Activated CD8-positive, alpha-beta memory T cell treated with anti-CD3 and anti-CD28 coated beads, Interleukin-2, amount 50 U/mL, for 24 hours (primary cell): ENCODE measurements at regions not wholly inside any gene's neighbourhood (a gene's known extent, or its start where the extent isn't known, plus 50 kb on each side); places are given as distances from the start of the nearest gene placed in this dataset.
"Not testable (repeated sequence)": the region's sequence is repeated elsewhere in the genome, so short reads cannot be mapped to it uniquely, and the experiment has no call there.

ENCODE experiments used
- DNase-seq: peaks from one replicate; pipeline ENCODE4 v3.0.0-alpha.2; 2020; ENCODE audit errors: extremely low read depth

- no peak for DNase-seq
Observed at GRCh38 chr4:184335520-184335919, 117.8 kb upstream of the ENPP6 start.

- DNase-seq: not testable (repeated sequence)
Observed at GRCh38 chr4:184333446-184333845, 115.8 kb upstream of the ENPP6 start.

- DNase-seq: no peak
Observed at GRCh38 chr4:184331268-184331995, 113.8 kb upstream of the ENPP6 start.

- not testable (repeated sequence) for DNase-seq
Observed at GRCh38 chr4:184330517-184331094, 112.9 kb upstream of the ENPP6 start.

GRCh38 chr4:184329659-184330400, 112.2 kb upstream of the ENPP6 start:
- no peak for DNase-seq

GRCh38 chr4:184329235-184329634, 111.6 kb upstream of the ENPP6 start:
- no peak for DNase-seq

- no peak for DNase-seq
Observed at GRCh38 chr4:184328022-184328736, 110.5 kb upstream of the ENPP6 start.

GRCh38 chr4:184324939-184325477, 107.3 kb upstream of the ENPP6 start:
- no peak for DNase-seq

- no peak for DNase-seq
Observed at GRCh38 chr4:184322328-184323025, 104.8 kb upstream of the ENPP6 start.

GRCh38 chr4:184320631-184321030, 103.0 kb upstream of the ENPP6 start:
- DNase-seq: no peak

GRCh38 chr4:184318852-184319251, 101.2 kb upstream of the ENPP6 start:
- no peak for DNase-seq

- DNase-seq: no peak
Observed at GRCh38 chr4:184317234-184317918, 99.7 kb upstream of the ENPP6 start.

- no peak for DNase-seq
Observed at GRCh38 chr4:184316821-184317220, 99.1 kb upstream of the ENPP6 start.

- DNase-seq: no peak
Observed at GRCh38 chr4:184315675-184316359, 98.1 kb upstream of the ENPP6 start.

GRCh38 chr4:184313702-184314659, 96.3 kb upstream of the ENPP6 start:
- DNase-seq: no peak

GRCh38 chr4:184313058-184313581, 95.4 kb upstream of the ENPP6 start:
- DNase-seq: no peak

GRCh38 chr4:184312126-184312525, 94.5 kb upstream of the ENPP6 start:
- DNase-seq: no peak

GRCh38 chr4:184310881-184311709, 93.4 kb upstream of the ENPP6 start:
- no peak for DNase-seq
